ENCODE measurements at regions not wholly inside any gene's neighbourhood (a gene's known extent, or its start where the extent isn't known, plus 50 kb on each side); places are given as distances from the start of the nearest gene placed in this dataset.

DNA sequence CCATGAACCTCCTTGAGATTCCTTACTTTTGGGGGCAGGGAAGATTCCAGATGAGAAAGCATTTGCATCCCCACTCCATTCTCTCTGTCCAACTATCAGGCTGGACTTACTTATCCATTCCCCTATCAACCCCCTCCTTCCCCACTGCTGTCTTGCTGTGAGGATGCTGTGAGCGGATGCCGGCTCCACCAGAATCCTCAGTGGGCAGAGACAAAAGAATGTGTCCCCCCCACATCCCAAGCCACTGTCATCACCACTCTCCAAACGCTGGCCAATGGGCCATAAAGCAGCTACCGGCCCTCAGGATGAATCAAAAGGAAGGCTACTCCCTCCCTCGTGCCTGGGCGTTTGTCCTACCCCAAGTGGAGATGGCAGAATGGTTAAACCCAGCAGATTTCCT, 173.0 kb upstream of the NTF3 start:
- TF ChIP-seq CTCF (conservative IDR thresholded peaks at IDR 0.05) (no peak), ZFX (IDR thresholded peaks at IDR 0.05) (no peak)

All from C4-2B (cell line).